Mucosa of descending colon (tissue), 3 donors: ENCODE measurements at regions not wholly inside any gene's neighbourhood (a gene's known extent, or its start where the extent isn't known, plus 50 kb on each side); places are given as distances from the start of the nearest gene placed in this dataset.

ENCODE experiments used
- ATAC-seq: fragments of 200-7000 bp; cut with Tn5 transposase; one replicate; pipeline ENCODE4 v1.9.1; 2020; ENCODE audit warnings: mild to moderate bottlenecking, moderate library complexity
- DNase-seq, 3 donors: peaks; one replicate each; pipeline ENCODE4 v3.0.0-alpha.2; 2020
- H3K36me3 ChIP-seq: fragments of 200-600 bp; one replicate; pipeline ENCODE4 v1.8.0; 2021; ENCODE audit warnings: low read depth, mild to moderate bottlenecking
- H3K4me1 ChIP-seq: fragments of 200-600 bp; one replicate; pipeline ENCODE4 v1.8.0; 2021; ENCODE audit warnings: low read depth, mild to moderate bottlenecking
- H3K4me3 ChIP-seq: fragments of 200-600 bp; one replicate; pipeline ENCODE4 v1.8.0; 2021; ENCODE audit warnings: mild to moderate bottlenecking
- H3K9me3 ChIP-seq: fragments of 200-600 bp; one replicate; pipeline ENCODE4 v1.8.0; 2021; ENCODE audit warnings: mild to moderate bottlenecking
- CTCF ChIP-seq: fragments of 200-600 bp; IDR thresholded peaks from one replicate; pipeline ENCODE4 v1.8.0; 2022; ENCODE audit warnings: antibody characterized with exemption, mild to moderate bottlenecking
- intact Hi-C, 2 donors: fragments of 100-400 bp; cut with DNase I in 1 of 2; cut with micrococcal nuclease in 1 of 2; formaldehyde crosslinking; loops; one replicate each; pipeline versions ENCODE4 v1.11.0 to v1.11.1; 2022; cut with DNase I, micrococcal nuclease
- donor health status: DM: no; HTN: no; CAD: no; lungs with moderate emphysema.
- donor health status: DM: no; HTN: no; CAD: no.
- donor health status: DM: no; HTN: yes; CAD: no.

- Histone ChIP-seq H3K4me3 (no peak overlapping the region), H3K9me3 (no peaks in the 10 kb centered on the region), H3K4me1 (no peaks in the 10 kb centered on the region), H3K36me3 (no peaks in the 10 kb centered on the region)
- DNase-seq, result no peak
- TF ChIP-seq CTCF, result no peak
- no peak for ATAC-seq
- intact Hi-C loops, result no loop called here
Measured at GRCh38 chr4:23441530-23442069, 448.2 kb downstream of the PPARGC1A start.

GRCh38 chr4:23438764-23439163 lies 451.1 kb downstream of the PPARGC1A start:
- H3K4me3 ChIP-seq, result no peak overlapping the region
- ATAC-seq, result no peak
- intact Hi-C loops, result no loop called here
- no peaks in the 10 kb centered on the region for H3K36me3 ChIP-seq
- no peak for TF ChIP-seq CTCF
- no peak for DNase-seq
- no peaks in the 10 kb centered on the region for H3K4me1 ChIP-seq
- no peaks in the 10 kb centered on the region for H3K9me3 ChIP-seq

GRCh38 chr4:23429497-23429896 lies 460.4 kb downstream of the PPARGC1A start:
- Histone ChIP-seq H3K9me3 (no peaks in the 10 kb centered on the region), H3K36me3 (no peaks in the 10 kb centered on the region), H3K4me1 (no peaks in the 10 kb centered on the region), H3K4me3 (no peak overlapping the region)
- DNase-seq (no peak), ATAC-seq (no peak)
- intact Hi-C loops, result no loop called here
- TF ChIP-seq CTCF, result no peak

- no peaks in the 10 kb centered on the region for H3K9me3 ChIP-seq
- H3K4me1 ChIP-seq, result no peaks in the 10 kb centered on the region
- DNase-seq, result no peak
- ATAC-seq, result no peak
- no peak overlapping the region for H3K4me3 ChIP-seq
- intact Hi-C loops, result no loop called here
- H3K36me3 ChIP-seq, result no peaks in the 10 kb centered on the region
- TF ChIP-seq CTCF, result no peak
Measured at GRCh38 chr4:23425570-23425969, 464.3 kb downstream of the PPARGC1A start.

- TF ChIP-seq CTCF, result no peak
- DNase-seq, result no peak
Measured at GRCh38 chr4:23423540-23423939, 466.3 kb downstream of the PPARGC1A start.

GRCh38 chr4:23422878-23423277 lies 467.0 kb downstream of the PPARGC1A start:
- Histone ChIP-seq H3K4me1 (no peaks in the 10 kb centered on the region), H3K9me3 (no peaks in the 10 kb centered on the region), H3K36me3 (no peaks in the 10 kb centered on the region), H3K4me3 (no peak overlapping the region)
- no peak for ATAC-seq
- no peak for TF ChIP-seq CTCF
- DNase-seq, result no peak
- intact Hi-C loops, result no loop called here

More at GRCh38 chr4:23423540-23423939, 466.3 kb downstream of the PPARGC1A start:
- Histone ChIP-seq H3K4me3 (no peak overlapping the region), H3K9me3 (no peaks in the 10 kb centered on the region), H3K36me3 (no peaks in the 10 kb centered on the region), H3K4me1 (no peaks in the 10 kb centered on the region)
- intact Hi-C loops, result no loop called here
- no peak for ATAC-seq
